NCI-H1417 (cell line): ENCODE measurements at regions not wholly inside any gene's neighbourhood (a gene's known extent, or its start where the extent isn't known, plus 50 kb on each side); places are given as distances from the start of the nearest gene placed in this dataset.
A peak's percentile ranks its signal among the peaks of the same experiment; 100 is the strongest.
"Not testable (repeated sequence)": the region's sequence is repeated elsewhere in the genome, so short reads cannot be mapped to it uniquely, and the experiment has no call there.

Experiments used
- DNase-seq, 3 experiments: peaks; one replicate each; lab custom pipeline; 2025; lab: John Stamatoyannopoulos, UW

DNA sequence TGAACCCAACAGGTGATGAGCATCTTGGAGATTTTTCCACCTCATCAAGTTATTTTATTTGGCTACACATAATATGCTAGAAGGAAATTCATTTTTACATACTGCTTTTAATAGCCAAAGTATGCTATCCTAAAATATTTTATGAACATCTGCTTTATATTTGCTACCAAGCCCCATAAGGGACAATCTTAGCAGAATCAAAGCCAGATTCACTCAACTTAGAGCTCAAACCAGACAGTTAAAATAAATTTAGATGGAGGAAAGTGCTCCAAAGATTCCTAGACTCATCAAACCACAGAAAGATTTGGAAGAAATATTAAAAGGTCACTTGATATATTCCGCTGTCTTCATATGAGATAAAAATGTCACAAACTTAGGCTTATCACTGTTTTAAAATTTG is 637.1 kb upstream of the CCNG1 start:
- DNase-seq = no peak

GRCh38 chr5:162801235-162801634 is 636.2 kb upstream of the CCNG1 start:
- peak in 2 of 3 experiments; percentile 1 to 28 for DNase-seq

DNA sequence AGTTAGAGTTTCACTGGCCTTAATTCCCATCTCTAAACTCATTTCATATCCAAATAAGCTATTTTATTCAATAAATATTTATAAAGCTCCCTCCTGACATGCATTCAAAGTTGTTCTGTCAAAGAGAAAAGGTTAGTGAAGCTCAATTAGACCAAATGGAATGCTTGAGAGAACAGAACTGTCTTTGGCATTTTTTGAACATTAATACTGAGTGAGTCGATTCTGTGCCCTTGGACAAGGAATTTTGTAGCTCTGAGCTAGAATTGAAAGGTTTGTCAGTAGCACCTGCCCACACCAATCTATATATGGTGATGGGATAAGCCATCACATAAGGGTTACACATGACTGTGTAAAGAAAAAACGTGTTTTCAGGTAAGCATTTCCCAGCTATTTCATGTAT is 631.2 kb upstream of the CCNG1 start:
- DNase-seq = no peak

GRCh38 chr5:162811071-162811470 is 626.3 kb upstream of the CCNG1 start:
- no peak for DNase-seq

- no peak for DNase-seq
These were observed 620.6 kb upstream of the CCNG1 start for GRCh38 chr5:162816816-162817215.

GRCh38 chr5:162817364-162817763 is 620.0 kb upstream of the CCNG1 start:
- no peak for DNase-seq

DNA sequence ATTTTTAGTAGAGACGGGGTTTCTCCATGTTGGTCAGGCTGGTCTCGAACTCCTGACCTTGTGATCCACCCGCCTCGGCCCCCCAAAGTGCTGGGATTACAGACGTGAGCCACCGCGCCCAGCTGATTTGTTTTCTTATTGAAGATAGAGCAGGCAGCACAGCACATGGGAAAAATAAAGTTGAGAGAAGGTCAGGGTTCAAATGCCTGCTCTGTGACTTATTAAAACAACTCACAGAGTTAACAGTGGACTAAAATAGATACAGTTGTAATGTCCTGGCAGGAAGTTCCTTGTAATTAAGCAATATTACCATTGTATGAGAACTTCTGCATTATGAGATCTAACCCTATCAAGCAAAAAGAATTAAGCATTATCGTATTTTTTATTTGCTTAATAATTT is 615.7 kb upstream of the CCNG1 start:
- DNase-seq = not testable (repeated sequence)

DNA sequence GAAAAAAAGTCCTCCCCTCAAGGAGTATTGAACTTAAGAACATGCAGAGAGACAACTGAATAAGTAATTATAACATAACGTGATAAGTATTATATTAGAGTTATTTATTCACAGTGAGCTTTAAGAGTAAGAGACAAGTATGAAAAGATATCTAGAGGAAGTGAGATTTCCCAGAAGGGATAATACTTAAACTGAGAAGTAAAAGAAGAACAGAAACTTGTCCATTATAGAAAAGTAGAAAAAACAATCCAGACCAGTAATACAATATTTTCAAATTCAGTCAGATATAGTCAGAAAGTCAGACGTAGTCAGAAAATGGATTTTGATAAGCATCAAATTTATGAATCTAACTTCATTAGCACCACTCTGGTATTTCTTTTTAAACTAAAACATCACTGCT is 613.0 kb upstream of the CCNG1 start:
- DNase-seq = no peak

DNA sequence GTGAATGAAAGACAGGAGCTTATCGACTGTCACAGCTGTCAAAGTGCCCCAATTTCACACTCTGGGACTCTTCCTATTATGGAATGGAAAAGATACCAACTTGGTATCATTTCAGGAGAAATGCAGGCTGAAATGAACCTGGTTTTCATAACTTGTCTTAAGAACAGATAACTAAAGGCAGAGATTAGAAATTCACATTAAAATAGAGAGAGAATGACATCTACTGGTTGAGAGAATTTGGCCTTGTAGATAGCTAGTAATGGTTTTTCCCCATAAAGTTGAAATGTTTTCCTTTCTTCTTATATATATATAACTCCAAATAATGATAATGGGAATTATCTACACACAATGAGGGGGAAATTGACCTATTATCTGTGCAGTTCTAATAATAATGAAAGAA is 600.2 kb upstream of the CCNG1 start:
- peak in 1 of 3 experiments; percentile 13 for DNase-seq

- no peak for DNase-seq
These were observed 594.7 kb upstream of the CCNG1 start for GRCh38 chr5:162842727-162843126.

DNA sequence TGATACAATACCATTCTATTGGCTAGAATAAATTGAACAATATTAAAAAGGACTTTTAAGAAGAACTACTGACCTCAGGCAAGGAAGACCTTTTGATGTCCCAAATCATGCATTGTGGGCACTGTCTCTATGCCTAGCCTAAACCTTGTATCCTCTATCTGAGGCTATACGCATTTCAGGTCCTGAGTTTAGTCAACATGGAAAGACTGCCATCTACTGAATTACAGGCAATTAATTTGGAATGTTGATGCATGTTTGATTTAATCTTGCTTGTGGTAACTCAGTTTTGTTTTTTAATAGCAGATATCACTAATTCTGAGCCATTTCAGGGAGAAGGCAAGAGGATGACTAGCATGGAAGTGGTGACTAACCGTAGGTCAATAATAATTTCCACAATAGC is 585.3 kb upstream of the CCNG1 start:
- peak in 1 of 3 experiments; percentile 16 for DNase-seq

GRCh38 chr5:162858770-162859169 is 578.6 kb upstream of the CCNG1 start:
- no peak for DNase-seq

DNA sequence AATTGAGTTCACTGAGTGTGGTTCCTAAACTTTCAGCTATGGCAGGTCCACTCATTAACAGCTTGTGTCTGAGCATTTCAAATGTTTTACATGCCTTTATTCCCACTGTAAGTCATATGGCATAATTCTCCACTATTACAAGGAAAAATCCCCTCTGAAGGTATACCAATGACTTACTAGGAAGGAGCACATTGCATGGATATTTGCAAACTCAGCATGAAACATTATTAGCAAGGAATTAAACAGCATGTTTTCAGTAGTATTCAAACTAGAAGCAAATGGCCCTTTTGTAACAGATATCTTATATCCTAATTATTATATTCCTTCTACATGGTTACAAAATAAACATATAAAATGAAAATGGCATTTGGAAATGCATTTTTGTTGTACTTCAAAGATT is 566.4 kb upstream of the CCNG1 start:
- DNase-seq = no peak

- no peak for DNase-seq
These were observed 554.8 kb upstream of the CCNG1 start for GRCh38 chr5:162882629-162883028.

DNA sequence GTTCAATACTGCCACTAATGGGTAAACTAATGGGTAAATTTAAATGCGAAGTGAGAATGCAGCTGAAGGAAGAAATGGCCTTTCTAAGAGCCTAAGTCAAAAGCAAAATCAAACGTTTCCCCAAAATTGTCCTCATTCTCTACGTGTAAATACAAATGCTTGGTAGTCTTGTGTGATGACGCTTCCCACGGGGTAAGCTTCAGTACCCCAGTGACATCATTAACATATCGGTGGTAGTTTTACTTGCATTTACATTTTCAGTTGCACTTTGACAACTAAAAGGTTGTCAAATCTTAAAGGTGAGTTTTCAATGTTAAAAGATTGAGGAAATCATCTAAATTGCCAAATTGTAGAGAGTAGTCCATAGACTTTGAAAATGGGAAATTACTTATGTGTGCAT is 550.7 kb upstream of the CCNG1 start:
- DNase-seq = no peak

DNA sequence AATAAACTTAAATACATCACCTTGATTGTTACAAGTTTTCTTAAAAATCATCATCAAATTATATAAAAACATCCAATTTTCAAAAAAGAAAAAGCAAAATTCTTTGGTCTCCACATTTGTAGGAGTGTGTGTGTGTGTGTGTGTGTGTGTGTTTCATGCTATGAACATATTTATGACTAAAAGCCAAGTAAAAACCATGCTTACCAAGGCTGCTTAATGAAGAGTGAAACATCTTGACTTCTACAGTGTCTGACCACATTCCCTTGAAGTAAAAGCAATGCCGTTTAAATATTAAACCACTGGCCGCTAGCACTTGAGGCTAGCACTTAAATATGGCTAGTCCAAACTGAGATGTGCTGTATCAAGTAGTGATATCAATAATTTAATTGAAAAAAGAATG is 549.1 kb upstream of the CCNG1 start:
- no peak for DNase-seq

GRCh38 chr5:162911873-162912272 is 525.5 kb upstream of the CCNG1 start:
- DNase-seq = no peak

DNA sequence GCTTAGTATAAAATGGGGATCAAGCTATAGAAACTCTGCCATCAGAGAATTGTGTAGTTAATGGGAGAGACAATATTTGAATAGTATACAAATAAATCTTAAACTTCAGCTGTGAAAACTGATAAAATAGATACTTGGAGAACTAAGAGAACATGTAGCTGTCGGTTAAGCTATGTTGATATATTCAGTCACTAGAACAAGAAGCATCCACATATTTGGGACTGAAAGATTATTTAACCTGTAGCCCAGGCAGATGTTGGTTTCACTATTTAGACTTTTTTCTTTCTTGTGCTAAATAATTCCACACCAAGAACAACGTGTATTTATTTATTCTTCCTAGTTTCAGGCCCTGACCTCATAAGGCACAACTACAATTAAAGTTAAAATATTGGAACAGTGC is 521.0 kb upstream of the CCNG1 start:
- DNase-seq = no peak

GRCh38 chr5:162929104-162929503 is 508.3 kb upstream of the CCNG1 start:
- no peak for DNase-seq

DNA sequence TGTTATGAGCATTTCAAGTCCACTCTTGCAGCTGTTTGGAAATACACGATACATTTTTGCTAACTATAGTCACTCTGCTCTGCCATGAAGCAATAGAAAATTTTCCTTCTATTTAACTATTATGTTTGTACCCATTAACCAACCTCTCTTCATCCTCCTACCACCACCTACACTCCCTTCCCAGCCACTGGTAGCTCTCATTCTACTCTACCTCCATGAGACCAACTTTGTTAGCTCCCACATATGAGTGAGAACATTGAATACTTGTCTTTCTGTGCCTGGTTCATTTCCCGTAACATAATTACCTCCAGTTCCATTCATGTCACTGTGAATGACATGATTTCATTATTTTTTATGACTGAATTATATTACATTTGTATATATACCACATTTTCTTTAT is 505.9 kb upstream of the CCNG1 start:
- DNase-seq = no peak

DNA sequence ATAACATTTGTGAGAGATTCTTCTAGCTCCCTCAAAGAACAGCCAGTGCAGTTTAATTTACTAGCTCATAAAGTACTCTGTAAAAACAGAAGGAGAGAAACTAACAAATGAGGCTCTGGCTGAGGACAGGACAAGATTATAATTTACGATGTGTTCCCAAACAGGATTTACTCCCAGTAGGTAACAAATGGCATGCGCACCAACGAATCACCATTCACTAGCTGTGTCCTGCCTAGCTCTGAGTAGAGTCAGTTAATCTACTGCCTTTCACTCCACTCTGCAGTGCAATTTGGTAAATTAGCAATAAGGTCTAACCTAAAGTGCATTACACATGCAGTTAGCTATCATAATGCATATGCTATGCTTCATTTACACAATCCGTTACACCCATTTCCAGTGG is 497.4 kb upstream of the CCNG1 start:
- DNase-seq = peak in 2 of 3 experiments; percentile 1 to 26

DNA sequence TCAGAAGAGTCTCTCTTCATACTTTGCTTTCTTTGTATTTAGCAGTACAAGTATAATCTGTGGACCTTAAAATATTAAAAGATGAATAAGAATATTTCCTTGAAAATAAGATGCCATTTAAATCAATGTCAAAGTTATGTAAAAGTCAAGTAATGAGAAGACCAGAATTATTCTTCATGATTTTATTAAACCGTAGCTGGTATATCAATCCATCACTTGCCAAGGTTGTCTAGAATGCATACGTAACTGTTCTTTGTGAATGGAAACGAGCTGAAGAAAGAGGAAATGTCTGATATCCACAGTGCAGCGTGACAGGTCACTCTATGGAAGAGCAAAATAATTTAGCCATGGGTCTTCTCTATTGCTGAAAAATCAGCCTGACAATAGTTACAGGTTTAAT is 488.7 kb upstream of the CCNG1 start:
- DNase-seq = no peak

GRCh38 chr5:162956570-162956969 is 480.8 kb upstream of the CCNG1 start:
- DNase-seq = no peak

DNA sequence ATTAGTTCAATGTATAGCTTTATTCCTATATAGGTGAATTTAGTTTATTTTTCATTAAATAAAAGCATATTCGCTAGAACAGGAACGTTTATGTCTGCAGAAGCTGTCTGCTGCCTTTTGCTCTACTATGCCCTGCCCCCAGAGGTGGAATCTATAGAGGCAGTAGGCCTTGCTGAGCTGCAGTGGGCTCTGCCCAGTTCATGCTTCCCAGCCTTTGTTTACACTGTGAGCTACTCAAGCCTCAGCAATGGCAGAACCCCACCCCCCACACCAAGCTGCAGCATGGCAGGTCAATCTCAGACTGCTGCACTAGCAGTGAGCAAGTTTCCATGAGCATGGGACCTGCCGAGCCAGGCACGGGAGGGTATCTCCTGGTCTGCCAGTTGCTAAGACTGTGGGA is 473.3 kb upstream of the CCNG1 start:
- peak in 1 of 3 experiments; percentile 10 for DNase-seq

- peak in 1 of 3 experiments; percentile 7 for DNase-seq
These were observed 447.3 kb upstream of the CCNG1 start for GRCh38 chr5:162990063-162990462.
